BE2C (cell line): ENCODE measurements at regions not wholly inside any gene's neighbourhood (a gene's known extent, or its start where the extent isn't known, plus 50 kb on each side); places are given as distances from the start of the nearest gene placed in this dataset.

ENCODE experiments used
- DNase-seq: peaks from one replicate; pipeline ENCODE4 v3.0.0-alpha.2; 2020
- H3K27me3 ChIP-seq: fragments of 250-450 bp; sonication (Bioruptor Pico); 2 replicates; pipeline ENCODE4 v1.5.1; 2020; ENCODE audit warnings: mild to moderate bottlenecking
- H3K36me3 ChIP-seq: fragments of 250-450 bp; sonication (Bioruptor Pico); 2 replicates; pipeline ENCODE4 v1.5.1; 2020; ENCODE audit warnings: mild to moderate bottlenecking
- H3K4me1 ChIP-seq: fragments of 250-450 bp; sonication (Bioruptor Pico); 2 replicates; pipeline ENCODE4 v1.5.1; 2020
- H3K4me3 ChIP-seq: 2 replicates; pipeline ENCODE4 v1.5.1; 2011; ENCODE audit warnings: low read depth, low read length
- H3K9me3 ChIP-seq: fragments of 250-450 bp; sonication (Bioruptor Pico); 2 replicates; pipeline ENCODE4 v1.5.1; 2020
- TF ChIP-seq, protein P1 (sequence below): IDR thresholded peaks from 2 replicates; pipeline ENCODE4 v1.5.1; 2012; ENCODE audit warnings: mild to moderate bottlenecking, low read depth, low read length

DNA sequence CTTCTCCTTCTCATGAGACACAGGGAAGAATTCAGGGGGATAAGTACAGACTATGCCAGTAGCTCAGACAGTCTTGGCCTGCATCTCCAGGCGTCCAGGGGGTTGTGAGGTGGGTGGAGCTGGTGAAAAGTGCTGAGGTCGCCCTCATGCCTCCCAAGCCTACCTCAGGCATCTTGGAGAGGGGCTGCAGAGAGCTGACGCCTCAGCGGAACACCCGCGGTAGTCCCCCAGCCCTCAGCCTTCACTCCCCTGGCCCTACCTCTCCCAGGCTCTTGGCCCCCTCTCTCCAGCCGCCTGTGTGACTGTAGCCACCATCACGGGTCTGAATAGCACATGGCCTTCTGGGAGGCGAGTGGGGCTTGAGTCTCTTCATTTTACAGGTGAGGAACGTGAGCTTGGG, 59.8 kb upstream of the DLK1 start:
- Histone ChIP-seq H3K4me1 (peaks cover 32% of the 10 kb centered on the region), H3K36me3 (no peaks in the 10 kb centered on the region), H3K4me3 (no peak overlapping the region), H3K27me3 (no peaks in the 10 kb centered on the region), H3K9me3 (no peaks in the 10 kb centered on the region)
- TF ChIP-seq, protein P1, sequence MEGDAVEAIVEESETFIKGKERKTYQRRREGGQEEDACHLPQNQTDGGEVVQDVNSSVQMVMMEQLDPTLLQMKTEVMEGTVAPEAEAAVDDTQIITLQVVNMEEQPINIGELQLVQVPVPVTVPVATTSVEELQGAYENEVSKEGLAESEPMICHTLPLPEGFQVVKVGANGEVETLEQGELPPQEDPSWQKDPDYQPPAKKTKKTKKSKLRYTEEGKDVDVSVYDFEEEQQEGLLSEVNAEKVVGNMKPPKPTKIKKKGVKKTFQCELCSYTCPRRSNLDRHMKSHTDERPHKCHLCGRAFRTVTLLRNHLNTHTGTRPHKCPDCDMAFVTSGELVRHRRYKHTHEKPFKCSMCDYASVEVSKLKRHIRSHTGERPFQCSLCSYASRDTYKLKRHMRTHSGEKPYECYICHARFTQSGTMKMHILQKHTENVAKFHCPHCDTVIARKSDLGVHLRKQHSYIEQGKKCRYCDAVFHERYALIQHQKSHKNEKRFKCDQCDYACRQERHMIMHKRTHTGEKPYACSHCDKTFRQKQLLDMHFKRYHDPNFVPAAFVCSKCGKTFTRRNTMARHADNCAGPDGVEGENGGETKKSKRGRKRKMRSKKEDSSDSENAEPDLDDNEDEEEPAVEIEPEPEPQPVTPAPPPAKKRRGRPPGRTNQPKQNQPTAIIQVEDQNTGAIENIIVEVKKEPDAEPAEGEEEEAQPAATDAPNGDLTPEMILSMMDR, result no peak
- DNase-seq, result no peak

DNA sequence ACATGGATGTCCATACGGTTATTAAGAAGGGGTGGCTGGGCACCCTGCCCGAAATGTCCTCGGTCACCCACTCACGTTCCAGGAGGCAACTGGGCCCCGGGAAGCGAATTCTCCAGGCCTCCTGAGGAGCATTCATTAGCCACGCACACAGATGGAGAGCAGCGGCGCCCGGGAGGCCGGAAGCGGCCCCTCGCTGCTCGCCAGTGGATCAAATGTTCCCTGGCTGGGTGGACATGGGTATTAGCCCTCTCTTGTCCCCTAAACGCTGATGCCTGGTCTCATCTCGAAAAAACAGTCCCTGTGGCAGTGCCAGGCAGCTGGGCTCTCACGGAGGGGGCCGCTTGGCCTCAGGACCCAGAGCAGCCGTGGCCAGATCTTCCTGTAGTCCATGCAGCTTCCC, 59.0 kb upstream of the DLK1 start:
- Histone ChIP-seq H3K36me3 (no peaks in the 10 kb centered on the region), H3K4me1 (peaks cover 35% of the 10 kb centered on the region), H3K9me3 (no peaks in the 10 kb centered on the region), H3K4me3 (no peak overlapping the region), H3K27me3 (no peaks in the 10 kb centered on the region)
- DNase-seq, result no peak
- TF ChIP-seq, protein P1, result no peak

GRCh38 chr14:100668352-100668751, 58.3 kb upstream of the DLK1 start:
- Histone ChIP-seq H3K36me3 (no peaks in the 10 kb centered on the region), H3K9me3 (no peaks in the 10 kb centered on the region), H3K4me3 (no peak overlapping the region), H3K27me3 (no peaks in the 10 kb centered on the region), H3K4me1 (peaks cover 35% of the 10 kb centered on the region)
- DNase-seq, result no peak
- TF ChIP-seq, protein P1, result no peak

- Histone ChIP-seq H3K4me3 (no peak overlapping the region), H3K36me3 (no peaks in the 10 kb centered on the region)
Measured at GRCh38 chr14:100669011-100669412, 57.7 kb upstream of the DLK1 start.

DNA sequence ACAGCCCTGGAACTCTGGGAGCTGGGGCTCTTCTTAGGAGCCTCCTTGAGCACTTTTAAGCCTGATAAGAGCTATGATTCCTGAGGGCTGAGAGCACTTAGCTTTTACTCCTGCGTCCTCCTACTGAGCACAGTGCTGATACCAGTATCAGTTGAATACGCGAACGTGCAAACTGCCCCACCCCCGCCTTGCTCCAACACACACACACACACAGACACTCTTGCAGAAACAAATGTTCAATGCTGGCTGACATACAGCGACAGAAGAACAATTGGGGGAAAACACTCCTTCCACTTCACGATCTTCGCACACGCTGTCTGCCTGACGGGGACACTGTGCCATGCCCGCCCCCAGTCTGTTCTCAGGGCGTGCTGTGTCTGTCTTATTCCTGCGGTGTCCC, 57.2 kb upstream of the DLK1 start:
- DNase-seq, result no peak
- H3K36me3 ChIP-seq, result no peaks in the 10 kb centered on the region
- no peaks in the 10 kb centered on the region for H3K9me3 ChIP-seq
- H3K4me1 ChIP-seq, result peaks cover 42% of the 10 kb centered on the region
- no peak overlapping the region for H3K4me3 ChIP-seq
- TF ChIP-seq, protein P1, result no peak
- no peaks in the 10 kb centered on the region for H3K27me3 ChIP-seq

More at GRCh38 chr14:100669011-100669412, 57.7 kb upstream of the DLK1 start:
- Histone ChIP-seq H3K27me3 (no peaks in the 10 kb centered on the region), H3K9me3 (no peaks in the 10 kb centered on the region), H3K4me1 (peaks cover 37% of the 10 kb centered on the region)
- no peak for DNase-seq
- TF ChIP-seq, protein P1, result no peak

- no peaks in the 10 kb centered on the region for H3K36me3 ChIP-seq
- H3K4me3 ChIP-seq, result no peak overlapping the region
- no peaks in the 10 kb centered on the region for H3K9me3 ChIP-seq
- no peaks in the 10 kb centered on the region for H3K27me3 ChIP-seq
- peaks cover 48% of the 10 kb centered on the region for H3K4me1 ChIP-seq
- TF ChIP-seq, protein P1, result no peak
- DNase-seq, result no peak
Measured at GRCh38 chr14:100670017-100670752, 56.5 kb upstream of the DLK1 start.
